HL-60 (cell line): ENCODE measurements at regions not wholly inside any gene's neighbourhood (a gene's known extent, or its start where the extent isn't known, plus 50 kb on each side); places are given as distances from the start of the nearest gene placed in this dataset.

Experiments
- GABPA ChIP-seq: IDR thresholded peaks from 2 replicates; pipeline ENCODE4 v1.6.1; 2012; ENCODE audit warnings: low read depth
- POLR2AphosphoS5 ChIP-seq: IDR thresholded peaks from 2 replicates; pipeline ENCODE4 v1.6.1; 2012; ENCODE audit warnings: low read depth
- REST ChIP-seq: IDR thresholded peaks from 2 replicates; pipeline ENCODE4 v1.6.1; 2012; ENCODE audit warnings: low read depth; ENCODE audit not compliant: insufficient replicate concordance
- SPI1 ChIP-seq: IDR thresholded peaks from 2 replicates; pipeline ENCODE4 v1.6.1; 2012; ENCODE audit warnings: low read depth, mild to moderate bottlenecking, borderline replicate concordance
- TF ChIP-seq, protein P1 (sequence below): IDR thresholded peaks from one replicate; pipeline ENCODE4 v1.5.1; 2011; ENCODE audit warnings: low read length, control low read depth, inconsistent platforms; ENCODE audit not compliant: insufficient read depth

DNA sequence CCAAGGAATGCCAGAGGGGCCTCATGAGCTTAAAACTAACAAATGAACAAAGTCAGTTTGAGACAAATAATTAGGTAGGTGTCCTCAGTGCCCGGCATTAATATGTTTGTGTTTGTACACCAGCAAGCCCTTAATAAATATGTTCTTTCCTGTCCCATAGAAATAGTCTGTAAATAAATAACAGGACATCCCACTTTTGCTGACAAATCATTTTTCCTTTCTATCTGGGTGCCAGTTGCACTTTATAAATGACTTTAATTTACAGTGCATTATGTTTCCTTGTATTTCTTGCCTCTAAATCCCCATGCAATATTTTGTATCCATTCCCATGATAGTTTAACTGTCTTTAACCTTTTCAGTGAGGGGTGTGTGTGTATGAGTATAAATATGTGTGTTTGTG, 170.3 kb downstream of the CBLN1 start:
- TF ChIP-seq REST = no peak
- TF ChIP-seq, protein P1, sequence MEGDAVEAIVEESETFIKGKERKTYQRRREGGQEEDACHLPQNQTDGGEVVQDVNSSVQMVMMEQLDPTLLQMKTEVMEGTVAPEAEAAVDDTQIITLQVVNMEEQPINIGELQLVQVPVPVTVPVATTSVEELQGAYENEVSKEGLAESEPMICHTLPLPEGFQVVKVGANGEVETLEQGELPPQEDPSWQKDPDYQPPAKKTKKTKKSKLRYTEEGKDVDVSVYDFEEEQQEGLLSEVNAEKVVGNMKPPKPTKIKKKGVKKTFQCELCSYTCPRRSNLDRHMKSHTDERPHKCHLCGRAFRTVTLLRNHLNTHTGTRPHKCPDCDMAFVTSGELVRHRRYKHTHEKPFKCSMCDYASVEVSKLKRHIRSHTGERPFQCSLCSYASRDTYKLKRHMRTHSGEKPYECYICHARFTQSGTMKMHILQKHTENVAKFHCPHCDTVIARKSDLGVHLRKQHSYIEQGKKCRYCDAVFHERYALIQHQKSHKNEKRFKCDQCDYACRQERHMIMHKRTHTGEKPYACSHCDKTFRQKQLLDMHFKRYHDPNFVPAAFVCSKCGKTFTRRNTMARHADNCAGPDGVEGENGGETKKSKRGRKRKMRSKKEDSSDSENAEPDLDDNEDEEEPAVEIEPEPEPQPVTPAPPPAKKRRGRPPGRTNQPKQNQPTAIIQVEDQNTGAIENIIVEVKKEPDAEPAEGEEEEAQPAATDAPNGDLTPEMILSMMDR = no peak
- no peak for TF ChIP-seq GABPA
- TF ChIP-seq SPI1 = no peak
- TF ChIP-seq POLR2AphosphoS5 = no peak
